ENCODE measurements at regions not wholly inside any gene's neighbourhood (a gene's known extent, or its start where the extent isn't known, plus 50 kb on each side); places are given as distances from the start of the nearest gene placed in this dataset.

GRCh38 chr16:77131398-77131797 is 59.6 kb upstream of the MON1B start:
- TF ChIP-seq CTCF (IDR thresholded peaks at IDR 0.05; ENCODE audit: insufficient read depth, low read depth, low read length, missing control alignments): no peak
- H3K4me3 ChIP-seq (ENCODE audit: low read depth, low read length): no peak overlapping the region
- DNase-seq (ENCODE audit: low read depth): no peak

GRCh38 chr16:77132051-77132618 is 58.9 kb upstream of the MON1B start:
- DNase-seq (ENCODE audit: low read depth): no peak
- TF ChIP-seq CTCF (IDR thresholded peaks at IDR 0.05; ENCODE audit: insufficient read depth, low read depth, low read length, missing control alignments): no peak
- H3K4me3 ChIP-seq (ENCODE audit: low read depth, low read length): no peak overlapping the region

GRCh38 chr16:77133706-77134105 is 57.3 kb upstream of the MON1B start:
- no peak for TF ChIP-seq CTCF (IDR thresholded peaks at IDR 0.05; ENCODE audit: insufficient read depth, low read depth, low read length, missing control alignments)
- DNase-seq (ENCODE audit: low read depth): no peak
- H3K4me3 ChIP-seq (ENCODE audit: low read depth, low read length): no peak overlapping the region

GRCh38 chr16:77137045-77137444 is 53.9 kb upstream of the MON1B start:
- no peak overlapping the region for H3K4me3 ChIP-seq (ENCODE audit: low read depth, low read length)
- no peak for TF ChIP-seq CTCF (IDR thresholded peaks at IDR 0.05; ENCODE audit: insufficient read depth, low read depth, low read length, missing control alignments)
- DNase-seq (ENCODE audit: low read depth): no peak
